ENCODE measurements at regions not wholly inside any gene's neighbourhood (a gene's known extent, or its start where the extent isn't known, plus 50 kb on each side); places are given as distances from the start of the nearest gene placed in this dataset.

- TF ChIP-seq SUZ12 (IDR thresholded peaks at IDR 0.05; ENCODE audit: extremely low read depth, insufficient read depth, insufficient read length) (no peak), ZNF274 (IDR thresholded peaks at IDR 0.05; ENCODE audit: low read depth, low read length) (no peak), YY1 (IDR thresholded peaks at IDR 0.05; ENCODE audit: insufficient read depth, insufficient read length) (no peak)
- Histone ChIP-seq H3K36me3 (ENCODE audit: insufficient read depth, insufficient read length, low read length) (no peaks in the 10 kb centered on the region), H3K9ac (ENCODE audit: insufficient read length, low read depth) (no peak overlapping the region), H3K4me1 (ENCODE audit: insufficient read depth, insufficient read length) (peaks cover 6% of the 10 kb centered on the region), H3K9me3 (ENCODE audit: insufficient read depth, low read length) (no peaks in the 10 kb centered on the region), H3K4me3 (ENCODE audit: insufficient read length, low read depth) (no peak overlapping the region), H3K27me3 (ENCODE audit: insufficient read depth, insufficient read length) (no peaks in the 10 kb centered on the region)
- DNase-seq (ENCODE audit: low read depth, low spot score), result no peak
Measured at GRCh38 chr9:75616841-75617566, 273.5 kb upstream of the PCSK5 start.

- H3K4me3 ChIP-seq (ENCODE audit: insufficient read length, low read depth), result no peak overlapping the region
- DNase-seq (ENCODE audit: low read depth, low spot score), result no peak
- H3K36me3 ChIP-seq (ENCODE audit: insufficient read depth, insufficient read length, low read length), result no peaks in the 10 kb centered on the region
- no peaks in the 10 kb centered on the region for H3K4me1 ChIP-seq (ENCODE audit: insufficient read depth, insufficient read length)
- no peaks in the 10 kb centered on the region for H3K27me3 ChIP-seq (ENCODE audit: insufficient read depth, insufficient read length)
- H3K9me3 ChIP-seq (ENCODE audit: insufficient read depth, low read length), result no peaks in the 10 kb centered on the region
- H3K9ac ChIP-seq (ENCODE audit: insufficient read length, low read depth), result no peak overlapping the region
- TF ChIP-seq SUZ12 (IDR thresholded peaks at IDR 0.05; ENCODE audit: extremely low read depth, insufficient read depth, insufficient read length), result no peak
- no peak for TF ChIP-seq YY1 (IDR thresholded peaks at IDR 0.05; ENCODE audit: insufficient read depth, insufficient read length)
- no peak for TF ChIP-seq ZNF274 (IDR thresholded peaks at IDR 0.05; ENCODE audit: low read depth, low read length)
Measured at GRCh38 chr9:75623462-75623861, 267.0 kb upstream of the PCSK5 start.

- Histone ChIP-seq H3K27me3 (ENCODE audit: insufficient read depth, insufficient read length) (no peaks in the 10 kb centered on the region), H3K9me3 (ENCODE audit: insufficient read depth, low read length) (no peaks in the 10 kb centered on the region), H3K36me3 (ENCODE audit: insufficient read depth, insufficient read length, low read length) (no peaks in the 10 kb centered on the region), H3K9ac (ENCODE audit: insufficient read length, low read depth) (no peak overlapping the region), H3K4me1 (ENCODE audit: insufficient read depth, insufficient read length) (no peaks in the 10 kb centered on the region), H3K4me3 (ENCODE audit: insufficient read length, low read depth) (no peak overlapping the region)
- TF ChIP-seq ZNF274 (IDR thresholded peaks at IDR 0.05; ENCODE audit: low read depth, low read length), result no peak
- no peak for TF ChIP-seq YY1 (IDR thresholded peaks at IDR 0.05; ENCODE audit: insufficient read depth, insufficient read length)
- TF ChIP-seq SUZ12 (IDR thresholded peaks at IDR 0.05; ENCODE audit: extremely low read depth, insufficient read depth, insufficient read length), result no peak
- DNase-seq (ENCODE audit: low read depth, low spot score), result no peak
Measured at GRCh38 chr9:75624998-75625397, 265.5 kb upstream of the PCSK5 start.

- Histone ChIP-seq H3K9me3 (ENCODE audit: insufficient read depth, low read length) (no peaks in the 10 kb centered on the region), H3K4me1 (ENCODE audit: insufficient read depth, insufficient read length) (no peaks in the 10 kb centered on the region), H3K9ac (ENCODE audit: insufficient read length, low read depth) (no peak overlapping the region), H3K36me3 (ENCODE audit: insufficient read depth, insufficient read length, low read length) (no peaks in the 10 kb centered on the region), H3K4me3 (ENCODE audit: insufficient read length, low read depth) (no peak overlapping the region), H3K27me3 (ENCODE audit: insufficient read depth, insufficient read length) (no peaks in the 10 kb centered on the region)
- TF ChIP-seq ZNF274 (IDR thresholded peaks at IDR 0.05; ENCODE audit: low read depth, low read length) (no peak), YY1 (IDR thresholded peaks at IDR 0.05; ENCODE audit: insufficient read depth, insufficient read length) (no peak), SUZ12 (IDR thresholded peaks at IDR 0.05; ENCODE audit: extremely low read depth, insufficient read depth, insufficient read length) (no peak)
- no peak for DNase-seq (ENCODE audit: low read depth, low spot score)
Measured at GRCh38 chr9:75626860-75627259, 263.6 kb upstream of the PCSK5 start.

- TF ChIP-seq ZNF274 (IDR thresholded peaks at IDR 0.05; ENCODE audit: low read depth, low read length), result no peak
- TF ChIP-seq YY1 (IDR thresholded peaks at IDR 0.05; ENCODE audit: insufficient read depth, insufficient read length), result no peak
- TF ChIP-seq SUZ12 (IDR thresholded peaks at IDR 0.05; ENCODE audit: extremely low read depth, insufficient read depth, insufficient read length), result no peak
- DNase-seq (ENCODE audit: low read depth, low spot score), result no peak
- Histone ChIP-seq H3K27me3 (ENCODE audit: insufficient read depth, insufficient read length) (no peaks in the 10 kb centered on the region), H3K36me3 (ENCODE audit: insufficient read depth, insufficient read length, low read length) (no peaks in the 10 kb centered on the region), H3K4me3 (ENCODE audit: insufficient read length, low read depth) (no peak overlapping the region), H3K9ac (ENCODE audit: insufficient read length, low read depth) (no peak overlapping the region), H3K9me3 (ENCODE audit: insufficient read depth, low read length) (no peaks in the 10 kb centered on the region), H3K4me1 (ENCODE audit: insufficient read depth, insufficient read length) (no peaks in the 10 kb centered on the region)
Measured at GRCh38 chr9:75628952-75629351, 261.5 kb upstream of the PCSK5 start.

- H3K27me3 ChIP-seq (ENCODE audit: insufficient read depth, insufficient read length), result no peaks in the 10 kb centered on the region
- no peak overlapping the region for H3K4me3 ChIP-seq (ENCODE audit: insufficient read length, low read depth)
- no peak for DNase-seq (ENCODE audit: low read depth, low spot score)
- no peak overlapping the region for H3K9ac ChIP-seq (ENCODE audit: insufficient read length, low read depth)
- no peaks in the 10 kb centered on the region for H3K36me3 ChIP-seq (ENCODE audit: insufficient read depth, insufficient read length, low read length)
- TF ChIP-seq ZNF274 (IDR thresholded peaks at IDR 0.05; ENCODE audit: low read depth, low read length), result no peak
- TF ChIP-seq YY1 (IDR thresholded peaks at IDR 0.05; ENCODE audit: insufficient read depth, insufficient read length), result no peak
- TF ChIP-seq SUZ12 (IDR thresholded peaks at IDR 0.05; ENCODE audit: extremely low read depth, insufficient read depth, insufficient read length), result no peak
- H3K4me1 ChIP-seq (ENCODE audit: insufficient read depth, insufficient read length), result no peaks in the 10 kb centered on the region
- H3K9me3 ChIP-seq (ENCODE audit: insufficient read depth, low read length), result no peaks in the 10 kb centered on the region
Measured at GRCh38 chr9:75633451-75634057, 256.9 kb upstream of the PCSK5 start.

- TF ChIP-seq YY1 (IDR thresholded peaks at IDR 0.05; ENCODE audit: insufficient read depth, insufficient read length) (no peak), ZNF274 (IDR thresholded peaks at IDR 0.05; ENCODE audit: low read depth, low read length) (no peak), SUZ12 (IDR thresholded peaks at IDR 0.05; ENCODE audit: extremely low read depth, insufficient read depth, insufficient read length) (no peak)
- no peak overlapping the region for H3K4me3 ChIP-seq (ENCODE audit: insufficient read length, low read depth)
- H3K9ac ChIP-seq (ENCODE audit: insufficient read length, low read depth), result no peak overlapping the region
- no peaks in the 10 kb centered on the region for H3K27me3 ChIP-seq (ENCODE audit: insufficient read depth, insufficient read length)
- no peaks in the 10 kb centered on the region for H3K4me1 ChIP-seq (ENCODE audit: insufficient read depth, insufficient read length)
- no peak for DNase-seq (ENCODE audit: low read depth, low spot score)
- no peaks in the 10 kb centered on the region for H3K36me3 ChIP-seq (ENCODE audit: insufficient read depth, insufficient read length, low read length)
- no peaks in the 10 kb centered on the region for H3K9me3 ChIP-seq (ENCODE audit: insufficient read depth, low read length)
Measured at GRCh38 chr9:75636427-75637045, 253.9 kb upstream of the PCSK5 start.

Data from NT2/D1 (cell line).